Endothelial cell of umbilical vein (primary cell): ENCODE measurements at regions not wholly inside any gene's neighbourhood (a gene's known extent, or its start where the extent isn't known, plus 50 kb on each side); places are given as distances from the start of the nearest gene placed in this dataset.

Experiments used
- BruUV-seq: library from RNA; stranded (reverse); fragments of 400-500 nt; replicated peaks from 2 replicates; lab custom pipeline; 2021; lab: Mats Ljungman, UMichigan
- CTCF ChIA-PET: fragments of 300-600, 350-600 bp; sonication (Branson Sonifier 250); formaldehyde crosslinking; loops from one replicate; lab custom pipeline; 2021; ENCODE audit warnings: antibody characterized with exemption, inconsistent platforms; lab: Charles Lee
- POLR2A ChIA-PET: fragments of 300-600, 350-600 bp; sonication (Branson Sonifier 250); formaldehyde crosslinking; loops from one replicate; lab custom pipeline; 2021; ENCODE audit warnings: antibody characterized with exemption, inconsistent platforms; lab: Charles Lee
- DNase-seq: peaks from one replicate; pipeline ENCODE4 v3.0.0-alpha.2; 2011; ENCODE audit warnings: low read depth, low spot score
- FAIRE-seq: peaks from 2 replicates; lab custom pipeline; 2011; peaks lifted over from hg19 to GRCh38; lab: Jason Lieb, UNC
- H2AFZ ChIP-seq: 2 replicates; pipeline ENCODE4 v1.6.0; 2012; ENCODE audit warnings: low read depth, low read length, control low read depth, inconsistent platforms
- H3K27ac ChIP-seq: 2 replicates; pipeline ENCODE4 v1.5.1; 2011; ENCODE audit warnings: low read depth, mild to moderate bottlenecking, control low read depth, low read length, moderate library complexity; ENCODE audit not compliant: insufficient read depth
- H3K27me3 ChIP-seq, 2 experiments: 2 replicates each; pipeline versions ENCODE4 v1.6.0 to v1.6.1; 2011; ENCODE audit warnings: low read length in 2 of 2, mixed read lengths in 1 of 2; ENCODE audit not compliant: control insufficient read depth in 2 of 2, insufficient read depth in 2 of 2
- H3K36me3 ChIP-seq, 2 experiments: 2 replicates in 1 of 2; 3 replicates in 1 of 2; pipeline ENCODE4 v1.5.1; 2011; ENCODE audit warnings: low read length in 2 of 2, mild to moderate bottlenecking in 1 of 2, moderate library complexity in 1 of 2; ENCODE audit not compliant: control insufficient read depth in 2 of 2, insufficient read depth in 2 of 2; ENCODE audit errors: extremely low read depth in 1 of 2
- H3K4me1 ChIP-seq: 3 replicates; pipeline ENCODE4 v1.5.1; 2011; ENCODE audit warnings: mild to moderate bottlenecking, low read length; ENCODE audit not compliant: control insufficient read depth, insufficient read depth; ENCODE audit errors: extremely low read depth
- H3K4me2 ChIP-seq: 2 replicates; pipeline ENCODE4 v1.6.1; 2011; ENCODE audit warnings: low read length, control low read depth, mixed read lengths; ENCODE audit not compliant: insufficient read depth
- H3K4me3 ChIP-seq, 3 experiments: fragments of 200-600 bp in 1 of 3; sonication (generic), shearing (Covaris generic) in 1 of 3; replicated peaks in 1 of 3; 2 replicates each; pipeline ENCODE4 v1.5.1; 2011 to 2016; ENCODE audit warnings: control low read depth in 3 of 3, low read length in 3 of 3, mild to moderate bottlenecking in 2 of 3, inconsistent platforms in 1 of 3, low read depth in 1 of 3, moderate library complexity in 1 of 3; ENCODE audit not compliant: insufficient read depth in 1 of 3
- H3K79me2 ChIP-seq: 2 replicates; pipeline ENCODE4 v1.6.0; 2012; ENCODE audit warnings: low read length, inconsistent platforms; ENCODE audit not compliant: control insufficient read depth, insufficient read depth
- H3K9ac ChIP-seq: replicated peaks from 2 replicates; pipeline ENCODE3; 2011; ENCODE audit warnings: low read length, control low read depth; ENCODE audit not compliant: insufficient read depth; ENCODE audit errors: extremely low read depth
- H3K9me1 ChIP-seq: replicated peaks from 3 replicates; pipeline ENCODE4 v1.6.0; 2011; ENCODE audit warnings: mild to moderate bottlenecking, low read length; ENCODE audit not compliant: control insufficient read depth, insufficient read depth; ENCODE audit errors: extremely low read depth
- H3K9me3 ChIP-seq: replicated peaks from 2 replicates; pipeline ENCODE4 v1.5.1; 2012; ENCODE audit warnings: low read length, inconsistent platforms; ENCODE audit not compliant: control insufficient read depth, insufficient read depth
- H4K20me1 ChIP-seq: replicated peaks from 2 replicates; pipeline ENCODE3; 2011; ENCODE audit warnings: mild to moderate bottlenecking, low read length; ENCODE audit not compliant: control insufficient read depth, insufficient read depth; ENCODE audit errors: extremely low read depth
- CTCF ChIP-seq, 2 donors: IDR thresholded peaks; 1 replicate in 1 of 2; 2 replicates in 1 of 2; pipeline ENCODE4 v1.5.1; 2011; ENCODE audit warnings: low read length in 2 of 2, mild to moderate bottlenecking in 2 of 2, moderate library complexity in 2 of 2, control low read depth in 1 of 2, inconsistent platforms in 1 of 2, low read depth in 1 of 2; ENCODE audit not compliant: insufficient read depth in 1 of 2; ENCODE audit errors: extremely low read depth in 1 of 2
- EZH2 ChIP-seq: IDR thresholded peaks from 2 replicates; pipeline ENCODE4 v1.6.1; 2012; ENCODE audit warnings: borderline replicate concordance, low read depth, mild to moderate bottlenecking, moderate library complexity, low read length, inconsistent platforms; ENCODE audit not compliant: severe bottlenecking
- FOS ChIP-seq: IDR thresholded peaks from 2 replicates; pipeline ENCODE4 v1.6.1; 2011; ENCODE audit warnings: mild to moderate bottlenecking, low read length, moderate library complexity, borderline replicate concordance; ENCODE audit not compliant: insufficient read depth
- GATA2 ChIP-seq: IDR thresholded peaks from 2 replicates; pipeline ENCODE4 v1.7.0; 2011; ENCODE audit warnings: low read depth, mild to moderate bottlenecking, moderate library complexity, mixed read lengths, low read length; ENCODE audit not compliant: insufficient read length, insufficient read depth
- JUN ChIP-seq: IDR thresholded peaks from 2 replicates; pipeline ENCODE4 v1.6.1; 2011; ENCODE audit warnings: borderline replicate concordance, low read depth; ENCODE audit not compliant: insufficient read length, insufficient read depth
- MYC ChIP-seq: IDR thresholded peaks from one replicate; pipeline ENCODE4 v1.6.1; 2011; ENCODE audit warnings: mild to moderate bottlenecking, low read depth, low read length
- POLR2A ChIP-seq: IDR thresholded peaks from 2 replicates; pipeline ENCODE4 v1.6.1; 2012; ENCODE audit warnings: low read depth, mild to moderate bottlenecking, control low read depth, low read length
- POLR2AphosphoS5 ChIP-seq: IDR thresholded peaks from 2 replicates; pipeline ENCODE4 v1.6.1; 2012; ENCODE audit warnings: low read depth, mild to moderate bottlenecking, control low read depth, low read length, moderate library complexity; ENCODE audit not compliant: insufficient read depth
- dilution Hi-C: fragments of 300-500 bp; cut with MboI; formaldehyde crosslinking; loops from one replicate; pipeline ENCODE4 v1.15.0; 2019; ENCODE audit warnings: low sequenced_read_pairs; ENCODE audit not compliant: extremely low pct_ligation_motif_present
- intact Hi-C: fragments of 100-400 bp; cut with micrococcal nuclease; formaldehyde crosslinking; loops from one replicate; pipeline ENCODE4 v1.10.0; 2022
- TF ChIP-seq, protein P1 (sequence below): IDR thresholded peaks from 2 replicates; pipeline ENCODE4 v1.6.1; 2011; ENCODE audit not compliant: insufficient read depth, insufficient read length

- Histone ChIP-seq H4K20me1 (no peaks in the 10 kb centered on the region), H3K9me1 (no peaks in the 10 kb centered on the region), H3K27ac (no peak overlapping the region), H3K4me2 (no peak overlapping the region), H3K9me3 (no peaks in the 10 kb centered on the region), H3K4me1 (no peaks in the 10 kb centered on the region), H3K27me3 (peaks cover 0 to 3% of the 10 kb centered on the region in 2 experiments), H3K79me2 (no peaks in the 10 kb centered on the region), H3K36me3 (no peaks in the 10 kb centered on the region), H3K4me3 (no peak overlapping the region), H3K9ac (no peak overlapping the region), H2AFZ (no peak overlapping the region)
- no peak for FAIRE-seq
- TF ChIP-seq, protein P1, sequence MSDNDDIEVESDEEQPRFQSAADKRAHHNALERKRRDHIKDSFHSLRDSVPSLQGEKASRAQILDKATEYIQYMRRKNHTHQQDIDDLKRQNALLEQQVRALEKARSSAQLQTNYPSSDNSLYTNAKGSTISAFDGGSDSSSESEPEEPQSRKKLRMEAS: no peak
- TF ChIP-seq POLR2AphosphoS5 (no peak), JUN (no peak), EZH2 (no peak), FOS (no peak), GATA2 (no peak), MYC (no peak), CTCF (IDR thresholded peaks at IDR 0.05; ENCODE audit: extremely low read depth in 1 of 2, insufficient read depth in 1 of 2, low read depth in 1 of 2, low read length in 2 of 2) (no peak), POLR2A (no peak)
- no peak for DNase-seq
- intact Hi-C loops (no loop called here), dilution Hi-C loops (no loop called here)
- ChIA-PET CTCF (interaction anchor here (1.2 kb wide), 1 partner anchor 61 kb away, joined by 3 read pairs; no protein-coding TSS in a partner anchor), POLR2A (interaction anchor here (0.6 kb wide), 1 partner anchor 141 kb away, joined by 3 read pairs; no protein-coding TSS in a partner anchor)
- no TSS peak for BruUV-seq
These were observed 84.4 kb upstream of the C2CD4B start for GRCh38 chr15:62249501-62249900.
